ENCODE measurements at regions not wholly inside any gene's neighbourhood (a gene's known extent, or its start where the extent isn't known, plus 50 kb on each side); places are given as distances from the start of the nearest gene placed in this dataset.
A peak's percentile ranks its signal among the peaks of the same experiment; 100 is the strongest.
"Not testable (repeated sequence)": the region's sequence is repeated elsewhere in the genome, so short reads cannot be mapped to it uniquely, and the experiment has no call there.

DNA sequence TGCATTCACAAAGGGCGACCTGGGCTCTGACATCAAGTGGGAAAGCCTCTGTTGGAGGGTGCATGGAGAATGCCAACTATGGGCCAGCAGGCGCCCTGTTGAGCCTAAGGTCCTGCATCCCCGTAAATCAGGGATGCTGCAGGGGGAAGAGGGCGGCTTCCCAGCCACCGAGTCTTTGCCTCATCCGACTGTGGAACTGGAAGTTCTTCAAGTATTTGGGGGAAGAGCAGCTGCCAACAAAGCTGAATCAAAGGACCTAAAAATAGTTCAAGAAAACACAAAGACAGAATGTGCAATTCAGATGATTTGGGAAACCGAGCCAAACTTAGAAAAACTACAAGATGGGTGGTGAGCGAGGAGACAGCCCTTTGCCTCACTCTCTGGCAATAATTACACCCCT lies 281.1 kb upstream of the MGAT5 start:
- no peaks in the 10 kb centered on the region for H3K36me3 Mint-ChIP-seq
- no peak overlapping the region for H3K4me3 Mint-ChIP-seq
- H3K9me3 Mint-ChIP-seq: no peaks in the 10 kb centered on the region
- no peak overlapping the region for H3K27ac Mint-ChIP-seq
- peaks cover 8% of the 10 kb centered on the region for H3K4me1 Mint-ChIP-seq
- DNase-seq (ENCODE audit: low spot score in 2 of 2) (no peak), ATAC-seq (no peak)

DNA sequence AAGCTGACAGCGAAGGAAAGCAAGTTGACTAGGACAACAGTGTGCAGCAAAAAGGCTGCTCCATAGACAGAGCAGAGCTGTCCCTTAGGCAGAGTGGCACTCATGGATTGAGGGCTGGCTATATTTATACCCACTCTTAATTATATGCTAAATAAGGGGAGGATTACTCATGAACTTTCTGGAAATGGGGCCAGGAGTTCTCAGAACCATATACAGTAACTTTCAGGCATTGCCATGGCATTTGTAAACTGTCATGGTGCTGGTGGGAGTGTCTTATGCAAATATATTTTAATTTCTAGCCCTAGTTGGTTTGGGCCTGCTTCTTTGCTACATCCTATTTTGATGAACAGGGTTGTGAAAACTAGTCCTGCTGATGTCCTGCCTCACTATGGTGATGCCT lies 279.5 kb upstream of the MGAT5 start:
- DNase-seq (ENCODE audit: low spot score in 2 of 2): no peak
- Mint-ChIP-seq H3K4me1 (peaks cover 8% of the 10 kb centered on the region), H3K9me3 (no peaks in the 10 kb centered on the region), H3K36me3 (no peaks in the 10 kb centered on the region), H3K4me3 (no peak overlapping the region), H3K27ac (no peak overlapping the region)
- ATAC-seq: no peak

DNA sequence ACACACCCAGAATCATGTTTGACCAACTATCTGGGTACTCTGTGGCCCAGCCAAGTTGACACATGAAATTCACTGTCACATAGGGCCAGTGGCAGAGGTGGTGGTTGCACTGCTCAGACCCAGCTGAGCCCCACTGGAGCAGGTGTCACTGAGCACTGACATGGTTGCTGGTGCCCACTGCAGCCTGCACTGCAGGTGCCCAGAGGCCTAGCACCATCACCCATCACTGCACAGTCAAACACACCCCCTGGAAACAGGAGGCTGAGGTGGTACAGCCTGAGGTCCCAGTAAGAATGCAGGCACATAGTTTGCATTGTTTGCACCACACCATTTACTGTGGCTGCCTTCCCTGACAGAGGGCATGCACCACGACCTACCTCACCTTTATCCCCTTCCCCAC lies 278.7 kb upstream of the MGAT5 start:
- H3K4me3 Mint-ChIP-seq: no peak overlapping the region
- no peaks in the 10 kb centered on the region for H3K36me3 Mint-ChIP-seq
- peaks cover 8% of the 10 kb centered on the region for H3K4me1 Mint-ChIP-seq
- peak overlapping the region; percentile 38 for H3K27ac Mint-ChIP-seq
- H3K9me3 Mint-ChIP-seq: no peaks in the 10 kb centered on the region
- DNase-seq (ENCODE audit: low spot score in 2 of 2) (no peak), ATAC-seq (no peak)

DNA sequence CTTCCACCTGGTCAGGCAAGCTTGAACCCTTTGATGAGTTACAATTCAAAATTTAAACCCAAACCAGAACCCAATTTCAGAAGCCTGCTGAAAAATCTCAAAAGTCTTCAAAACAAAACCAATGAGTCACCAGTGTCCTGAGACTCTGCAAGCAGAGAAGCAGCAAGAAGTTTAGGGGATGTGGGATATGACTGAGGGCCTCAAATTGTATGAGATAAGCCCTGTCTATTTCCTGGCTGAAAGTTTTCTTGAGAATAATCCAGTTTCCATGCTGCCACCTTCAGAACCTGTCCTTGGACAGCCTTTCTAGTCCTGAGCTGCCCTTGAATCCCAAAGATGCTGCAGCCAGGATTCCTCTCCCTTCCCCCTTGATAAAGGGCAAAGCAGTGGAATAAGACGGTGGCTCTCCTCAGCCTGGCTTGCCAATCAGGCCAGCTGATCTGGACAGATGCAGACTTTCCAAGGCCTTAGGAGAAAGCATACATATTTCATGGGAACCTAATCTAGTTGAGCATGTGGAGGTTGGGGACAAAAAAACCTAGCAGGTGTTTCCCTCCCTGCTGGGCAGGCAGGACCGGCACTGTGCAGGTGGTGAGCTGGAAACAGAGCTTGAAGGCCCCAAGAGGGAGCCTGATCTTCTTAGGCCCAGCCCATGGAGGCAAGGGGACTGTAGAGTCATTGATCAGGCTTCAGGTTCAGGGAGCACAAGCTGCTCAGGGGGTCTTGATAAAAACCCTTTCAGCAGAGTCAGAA lies 278.0 kb upstream of the MGAT5 start:
- Mint-ChIP-seq H3K36me3 (no peaks in the 10 kb centered on the region), H3K4me3 (no peak overlapping the region), H3K9me3 (no peaks in the 10 kb centered on the region), H3K27ac (peak overlapping the region; percentile 38), H3K4me1 (peaks cover 8% of the 10 kb centered on the region)
- peak; percentile 66 for ATAC-seq
- no peak for DNase-seq (ENCODE audit: low spot score in 2 of 2)

DNA sequence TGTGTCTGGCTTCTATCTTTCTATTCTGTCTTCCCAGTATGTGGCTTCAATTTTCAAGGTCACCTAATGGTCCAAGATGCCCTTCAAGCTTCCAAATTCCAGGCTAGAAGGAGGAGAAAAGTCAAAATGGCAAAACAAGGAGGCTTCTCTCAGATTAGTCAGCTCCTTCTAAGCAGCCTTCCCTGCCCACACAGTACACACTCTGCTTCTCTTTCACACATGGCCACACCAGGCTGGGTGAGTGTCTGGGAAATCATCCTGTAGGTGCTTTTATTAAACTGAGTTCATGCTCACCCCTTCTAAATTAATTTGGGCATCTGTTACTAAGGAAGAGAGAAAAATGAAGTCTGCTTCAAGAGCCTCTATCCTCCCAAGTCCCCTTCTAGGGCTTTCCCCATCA lies 277.2 kb upstream of the MGAT5 start:
- Mint-ChIP-seq H3K9me3 (no peaks in the 10 kb centered on the region), H3K36me3 (no peaks in the 10 kb centered on the region), H3K4me3 (no peak overlapping the region), H3K27ac (no peak overlapping the region), H3K4me1 (peaks cover 8% of the 10 kb centered on the region)
- no peak for DNase-seq (ENCODE audit: low spot score in 2 of 2)
- peak; percentile 31 for ATAC-seq

DNA sequence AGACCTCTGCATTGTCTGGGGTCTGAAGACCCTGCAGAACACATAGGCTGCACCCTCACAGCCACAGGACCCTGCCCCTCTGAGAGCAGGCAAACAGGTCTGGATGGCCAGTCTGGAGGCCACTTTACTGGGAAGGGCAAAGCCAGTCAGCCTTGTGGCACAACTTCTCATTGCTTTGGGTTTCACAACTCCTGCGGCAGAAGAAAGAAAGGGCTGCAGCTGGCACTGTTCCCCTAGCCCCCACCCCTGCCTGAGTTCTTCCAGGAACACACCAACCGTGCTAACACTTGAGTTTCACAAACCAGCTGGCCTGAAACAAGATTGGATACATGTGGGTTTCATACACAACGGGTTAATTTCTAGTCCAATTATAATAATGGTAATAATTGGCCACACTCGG lies 276.5 kb upstream of the MGAT5 start:
- DNase-seq (ENCODE audit: low spot score in 2 of 2) (no peak), ATAC-seq (no peak)
- Mint-ChIP-seq H3K9me3 (no peaks in the 10 kb centered on the region), H3K27ac (no peak overlapping the region), H3K4me1 (peaks cover 8% of the 10 kb centered on the region), H3K4me3 (no peak overlapping the region), H3K36me3 (no peaks in the 10 kb centered on the region)

DNA sequence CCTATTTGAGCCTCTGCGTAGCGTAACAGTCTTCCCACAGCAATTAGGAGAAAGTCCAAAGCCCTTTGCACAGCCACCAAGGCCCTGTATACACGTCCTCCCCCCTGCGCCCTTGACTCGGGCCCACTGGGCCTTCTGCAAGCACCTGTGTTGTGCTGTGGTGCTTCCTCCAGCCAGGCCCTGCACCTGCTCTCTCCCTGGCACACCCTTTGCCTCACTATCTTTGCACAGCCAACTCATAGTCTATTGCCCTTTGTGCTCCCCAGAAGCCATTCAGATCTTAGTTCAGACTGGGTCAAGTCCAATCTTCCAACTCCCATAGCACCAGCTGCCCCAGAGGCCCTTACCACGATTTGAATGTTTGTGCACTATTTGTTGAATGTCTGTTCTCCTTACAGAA lies 271.6 kb upstream of the MGAT5 start:
- Mint-ChIP-seq H3K4me1 (no peaks in the 10 kb centered on the region), H3K9me3 (no peaks in the 10 kb centered on the region), H3K4me3 (no peak overlapping the region), H3K27ac (no peak overlapping the region), H3K36me3 (no peaks in the 10 kb centered on the region)
- DNase-seq (ENCODE audit: low spot score in 2 of 2) (no peak), ATAC-seq (no peak)

DNA sequence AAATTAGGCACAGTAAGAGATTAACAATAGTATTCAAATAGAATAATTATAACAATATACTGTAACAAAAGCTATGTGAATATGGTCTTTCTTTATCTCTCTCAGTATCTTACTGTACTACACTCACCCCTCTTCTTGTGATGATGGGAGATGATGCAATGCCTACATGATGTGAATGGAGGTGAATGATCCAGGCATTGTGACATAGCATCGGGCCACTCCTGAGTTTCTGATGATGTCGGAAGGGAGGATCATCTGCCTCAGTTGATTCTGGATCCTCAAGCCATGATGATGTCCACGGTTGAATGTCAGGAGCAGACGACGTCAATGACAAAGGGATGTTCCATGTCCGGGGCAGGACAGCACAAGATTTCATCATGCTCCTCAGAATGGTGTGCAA lies 268.3 kb upstream of the MGAT5 start:
- Mint-ChIP-seq H3K36me3 (no peaks in the 10 kb centered on the region), H3K4me1 (no peaks in the 10 kb centered on the region), H3K4me3 (no peak overlapping the region), H3K9me3 (no peaks in the 10 kb centered on the region), H3K27ac (no peak overlapping the region)
- no peak for ATAC-seq
- DNase-seq (ENCODE audit: low spot score in 2 of 2): no peak

DNA sequence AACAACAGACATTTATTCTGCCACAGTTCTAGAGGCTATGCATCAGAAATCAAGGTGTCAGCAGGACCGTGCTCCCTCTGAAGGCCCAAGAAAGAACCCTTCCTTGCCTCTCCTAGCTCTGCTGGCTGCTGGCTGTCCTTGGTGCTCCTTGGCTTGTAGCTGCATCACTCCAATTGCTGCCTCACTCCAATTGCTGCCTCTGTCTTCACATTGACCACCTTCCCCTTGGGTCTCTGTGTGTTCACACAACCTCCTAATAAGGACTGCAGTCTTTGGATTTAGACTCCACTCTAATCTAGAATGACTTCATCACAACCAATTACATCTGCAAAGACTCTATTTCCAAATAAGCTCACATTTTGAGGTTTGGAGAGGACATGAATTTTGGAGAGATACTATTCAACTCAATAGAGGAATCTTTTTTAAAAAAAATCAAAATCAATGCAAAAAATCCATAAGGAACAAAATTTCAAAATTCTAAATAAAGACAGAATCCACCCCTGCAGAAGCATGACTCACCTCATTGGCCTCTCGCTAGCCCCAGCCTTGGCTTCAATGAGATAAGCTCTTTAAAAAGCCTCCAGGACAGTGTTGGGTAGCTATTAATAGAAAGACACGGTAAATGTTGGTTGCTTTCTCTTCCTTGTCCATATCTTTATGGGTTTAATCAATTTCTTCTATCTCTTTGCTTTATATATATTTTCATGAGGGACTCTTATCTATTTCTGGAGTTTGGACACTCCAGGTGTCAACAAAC lies 267.6 kb upstream of the MGAT5 start:
- H3K4me3 Mint-ChIP-seq: no peak overlapping the region
- no peak for DNase-seq (ENCODE audit: low spot score in 2 of 2)

DNA sequence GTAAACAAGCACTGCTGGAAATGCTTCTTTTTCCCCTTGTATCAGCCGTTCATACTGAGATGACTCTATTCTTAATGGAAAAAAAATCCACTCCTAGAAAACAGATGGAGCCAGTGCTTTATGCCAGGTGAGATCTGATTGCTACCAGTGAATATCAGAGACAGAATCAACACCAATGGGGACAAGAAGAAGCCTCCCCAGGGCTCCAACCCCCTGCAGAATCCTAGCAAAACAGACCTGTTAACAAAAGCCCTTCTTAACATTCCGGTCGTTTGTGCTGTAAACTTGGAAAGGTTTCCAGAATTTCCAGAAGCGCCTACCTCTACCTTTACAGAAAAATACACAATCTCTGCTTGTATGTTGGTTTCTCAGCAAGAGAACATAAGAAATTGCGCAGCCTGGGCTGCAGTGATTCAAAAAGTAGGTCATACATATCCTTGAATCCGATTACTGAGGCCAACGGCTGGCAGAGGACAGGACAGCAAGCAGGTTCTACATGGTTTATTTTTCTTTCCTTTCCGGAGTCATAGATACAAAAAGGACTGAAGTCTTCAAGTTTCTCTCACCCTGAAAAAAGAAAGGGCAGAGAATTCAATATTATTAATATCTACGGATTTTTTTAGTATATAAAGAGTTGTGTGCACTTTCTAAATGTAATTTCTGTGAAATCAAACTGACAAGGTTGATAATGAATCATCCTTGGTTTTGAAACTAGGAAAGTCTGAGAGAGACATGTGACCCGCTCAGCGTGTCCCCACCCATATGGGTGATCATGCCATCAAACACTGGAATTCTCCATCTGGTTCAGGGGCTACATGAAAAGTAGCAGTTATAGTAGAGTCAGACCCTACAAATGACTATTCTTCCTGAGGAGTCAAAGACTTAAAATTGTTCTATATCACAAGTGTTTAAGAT lies 266.7 kb upstream of the MGAT5 start:
- ATAC-seq (no peak), DNase-seq (ENCODE audit: low spot score in 2 of 2) (no peak)
- H3K4me3 Mint-ChIP-seq: no peak overlapping the region
- H3K27ac Mint-ChIP-seq: no peak overlapping the region
- no peaks in the 10 kb centered on the region for H3K9me3 Mint-ChIP-seq
- H3K36me3 Mint-ChIP-seq: no peaks in the 10 kb centered on the region
- H3K4me1 Mint-ChIP-seq: no peaks in the 10 kb centered on the region

More for the DNA sequence above, 267.6 kb upstream of the MGAT5 start:
- no peaks in the 10 kb centered on the region for H3K36me3 Mint-ChIP-seq
- no peaks in the 10 kb centered on the region for H3K4me1 Mint-ChIP-seq
- no peaks in the 10 kb centered on the region for H3K9me3 Mint-ChIP-seq
- ATAC-seq: no peak
- no peak overlapping the region for H3K27ac Mint-ChIP-seq

DNA sequence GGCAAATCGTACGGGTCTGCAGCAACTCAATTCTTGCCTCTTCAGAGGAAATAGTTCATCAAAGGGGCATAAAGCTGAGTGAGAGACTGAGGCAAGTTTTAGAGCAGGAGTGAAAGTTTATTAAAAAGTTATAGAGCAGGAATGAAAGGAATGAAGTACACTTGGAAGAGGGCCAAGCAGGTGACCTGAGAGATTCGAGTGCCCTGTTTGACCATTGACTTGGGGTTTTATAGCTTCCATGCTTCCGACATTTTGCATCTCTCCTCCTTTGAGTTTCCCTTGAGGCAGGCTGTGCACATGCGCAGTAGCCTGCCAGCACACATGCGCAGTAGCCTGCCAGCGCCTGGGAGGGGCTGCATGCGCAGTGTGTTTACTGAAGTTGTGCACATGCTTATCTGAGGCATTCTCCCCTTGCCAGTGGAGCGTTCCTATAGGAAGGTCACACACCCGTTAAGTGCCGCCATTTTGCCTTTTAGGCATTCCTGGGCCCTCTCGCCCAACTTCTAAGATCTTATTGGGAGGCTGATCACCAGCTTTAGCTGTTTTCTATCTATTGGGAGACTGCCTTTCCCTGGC lies 265.5 kb upstream of the MGAT5 start:
- Mint-ChIP-seq H3K27ac (no peak overlapping the region), H3K9me3 (no peaks in the 10 kb centered on the region), H3K4me3 (no peak overlapping the region), H3K36me3 (no peaks in the 10 kb centered on the region), H3K4me1 (no peaks in the 10 kb centered on the region)
- DNase-seq (ENCODE audit: low spot score in 2 of 2): peak in 1 of 2 donors; percentile 30
- no peak for ATAC-seq

DNA sequence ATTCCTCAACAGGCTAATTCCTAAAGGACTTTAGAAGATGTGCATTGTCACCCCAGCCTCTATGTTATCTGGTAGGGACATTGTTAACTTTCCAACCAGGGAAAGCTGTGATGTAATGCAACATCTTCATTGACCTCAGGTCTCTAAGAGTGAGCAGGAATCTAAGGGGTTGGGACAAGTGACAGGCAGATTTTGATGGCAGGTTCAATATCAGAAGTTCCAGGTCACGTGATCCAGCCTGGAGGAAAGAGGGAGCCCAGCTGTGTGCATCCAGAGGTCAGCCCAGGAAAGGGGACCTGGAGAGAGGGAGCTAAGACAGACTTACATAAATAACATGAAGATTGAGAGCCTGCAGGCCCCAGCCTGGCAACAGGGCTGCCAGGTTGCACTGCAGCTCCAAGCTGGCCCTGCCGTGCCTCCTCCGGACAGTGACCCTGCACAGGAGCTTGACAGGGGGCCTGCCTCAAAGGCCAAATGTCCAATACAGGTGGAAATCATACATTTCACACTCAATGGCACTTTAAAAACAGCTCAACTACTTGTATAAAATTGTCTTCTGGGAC lies 262.2 kb upstream of the MGAT5 start:
- Mint-ChIP-seq H3K36me3 (no peaks in the 10 kb centered on the region), H3K4me3 (no peak overlapping the region), H3K4me1 (no peaks in the 10 kb centered on the region), H3K9me3 (no peaks in the 10 kb centered on the region), H3K27ac (no peak overlapping the region)
- ATAC-seq (no peak), DNase-seq (ENCODE audit: low spot score in 2 of 2) (peak in 1 of 2 donors; percentile 40)

DNA sequence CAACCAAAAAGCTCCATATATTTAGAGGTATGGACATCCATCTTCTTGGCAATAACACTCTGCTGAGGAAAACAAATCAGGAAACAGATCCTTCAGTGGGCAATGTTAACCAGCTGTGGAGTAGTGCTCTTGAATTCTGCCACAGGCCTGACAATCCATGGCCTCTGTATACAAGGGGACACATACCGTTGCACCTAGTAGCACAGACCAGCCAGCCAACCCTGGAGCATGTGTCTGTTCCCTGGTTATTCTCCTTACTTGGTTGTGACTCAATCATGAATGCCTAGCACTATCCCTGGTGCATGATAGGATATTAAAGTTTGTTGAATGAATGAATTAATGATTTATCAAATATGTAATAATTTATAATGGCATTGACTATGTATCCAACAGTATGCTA lies 261.4 kb upstream of the MGAT5 start:
- DNase-seq (ENCODE audit: low spot score in 2 of 2): no peak
- Mint-ChIP-seq H3K36me3 (no peaks in the 10 kb centered on the region), H3K27ac (no peak overlapping the region), H3K4me3 (no peak overlapping the region), H3K4me1 (no peaks in the 10 kb centered on the region), H3K9me3 (no peaks in the 10 kb centered on the region)
- ATAC-seq: no peak

DNA sequence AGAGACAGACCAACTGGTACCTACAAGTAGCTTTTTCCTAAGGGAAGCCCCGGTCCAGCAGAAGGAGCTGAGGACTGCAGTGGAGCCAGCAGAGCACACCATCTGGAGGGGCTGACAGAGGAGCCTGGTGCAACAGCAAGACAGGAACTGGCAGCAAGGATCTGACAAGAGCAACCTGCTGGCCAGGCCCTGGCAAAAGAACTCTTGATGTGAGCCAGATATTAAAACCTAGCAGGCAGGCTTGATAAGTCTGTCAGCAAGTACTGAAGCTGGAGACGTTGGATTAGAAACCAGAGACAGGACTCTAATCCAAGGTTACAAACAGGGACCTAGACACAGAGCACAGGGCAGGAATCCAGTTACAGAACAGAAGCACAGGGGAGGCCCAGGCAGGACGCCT lies 260.7 kb upstream of the MGAT5 start:
- no peak for ATAC-seq
- Mint-ChIP-seq H3K36me3 (no peaks in the 10 kb centered on the region), H3K27ac (no peak overlapping the region), H3K9me3 (no peaks in the 10 kb centered on the region), H3K4me1 (no peaks in the 10 kb centered on the region), H3K4me3 (no peak overlapping the region)
- peak in 1 of 2 donors; percentile 25 for DNase-seq (ENCODE audit: low spot score in 2 of 2)

DNA sequence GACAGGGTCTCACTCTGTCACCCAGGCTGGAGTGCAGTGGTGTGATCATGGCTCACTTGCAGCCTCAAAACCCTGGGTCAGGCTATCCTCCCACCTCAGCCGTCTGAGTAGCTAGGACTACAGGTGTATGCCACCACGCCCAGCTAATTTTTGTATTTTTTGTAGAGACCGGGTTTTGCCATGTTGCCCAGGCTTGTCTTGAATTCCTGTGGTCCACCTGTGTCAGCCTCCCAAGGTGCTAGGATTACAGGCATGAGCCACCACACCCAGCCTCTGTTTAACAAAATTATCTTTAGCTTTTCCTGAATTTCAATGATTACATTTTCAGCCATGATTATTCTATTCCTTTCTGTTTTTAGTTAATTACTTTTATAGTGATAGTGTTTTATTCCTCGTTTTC lies 255.1 kb upstream of the MGAT5 start:
- not testable (repeated sequence) for DNase-seq (ENCODE audit: low spot score in 2 of 2); H3K9me3 Mint-ChIP-seq; H3K36me3 Mint-ChIP-seq; H3K4me3 Mint-ChIP-seq; H3K27ac Mint-ChIP-seq; ATAC-seq; H3K4me1 Mint-ChIP-seq
